WI38 (cell line): ENCODE measurements at regions not wholly inside any gene's neighbourhood (a gene's known extent, or its start where the extent isn't known, plus 50 kb on each side); places are given as distances from the start of the nearest gene placed in this dataset.

Source experiments
- H3K4me3 ChIP-seq: 2 replicates; pipeline ENCODE4 v1.5.1; 2011; ENCODE audit warnings: low read depth, mild to moderate bottlenecking, control low read depth, low read length
- CTCF ChIP-seq: IDR thresholded peaks from 2 replicates; pipeline ENCODE4 v1.5.1; 2012; ENCODE audit warnings: low read depth, mild to moderate bottlenecking, control low read depth, low read length

- TF ChIP-seq CTCF, result no peak
- H3K4me3 ChIP-seq, result no peak overlapping the region
These were observed 97.7 kb downstream of the CD47 start for GRCh38 chr3:107992976-107993684.

- no peak overlapping the region for H3K4me3 ChIP-seq
- TF ChIP-seq CTCF, result no peak
These were observed 99.9 kb downstream of the CD47 start for GRCh38 chr3:107990926-107991325.

- no peak overlapping the region for H3K4me3 ChIP-seq
- no peak for TF ChIP-seq CTCF
These were observed 100.4 kb downstream of the CD47 start for GRCh38 chr3:107990433-107990832.

- no peak for TF ChIP-seq CTCF
- no peak overlapping the region for H3K4me3 ChIP-seq
These were observed 101.2 kb downstream of the CD47 start for GRCh38 chr3:107989661-107990060.

GRCh38 chr3:107988460-107989175, 102.2 kb downstream of the CD47 start:
- H3K4me3 ChIP-seq, result no peak overlapping the region
- TF ChIP-seq CTCF, result no peak

- no peak overlapping the region for H3K4me3 ChIP-seq
- no peak for TF ChIP-seq CTCF
These were observed 103.5 kb downstream of the CD47 start for GRCh38 chr3:107987036-107987939.
